HFFc6 (cell line): ENCODE measurements at regions not wholly inside any gene's neighbourhood (a gene's known extent, or its start where the extent isn't known, plus 50 kb on each side); places are given as distances from the start of the nearest gene placed in this dataset.

Experiments used
- DNase-seq: peaks from one replicate; pipeline ENCODE4 v3.0.0-alpha.2; 2018
- H3K27ac Mint-ChIP-seq: 2 replicates; pipeline ENCODE4 v1.8.0; 2020; ENCODE audit warnings: mild to moderate bottlenecking, mixed read lengths
- H3K27me3 Mint-ChIP-seq: 2 replicates; pipeline ENCODE4 v1.8.0; 2021; ENCODE audit warnings: mild to moderate bottlenecking, moderate library complexity, mixed read lengths; ENCODE audit not compliant: insufficient read depth
- H3K36me3 Mint-ChIP-seq: 2 replicates; pipeline ENCODE4 v1.8.0; 2021; ENCODE audit warnings: low read depth, mixed read lengths
- H3K4me1 Mint-ChIP-seq: 2 replicates; pipeline ENCODE4 v1.8.0; 2020; ENCODE audit warnings: low read depth, mixed read lengths
- H3K4me3 Mint-ChIP-seq: 2 replicates; pipeline ENCODE4 v1.8.0; 2020; ENCODE audit warnings: mild to moderate bottlenecking, moderate library complexity, mixed read lengths
- H3K9me3 Mint-ChIP-seq: 2 replicates; pipeline ENCODE4 v1.8.0; 2020; ENCODE audit warnings: mild to moderate bottlenecking, mixed read lengths
- TF ChIP-seq, protein P1 (sequence below): fragments of 200-600 bp; sonication (generic); IDR thresholded peaks from 2 replicates; pipeline ENCODE4 v1.5.0; 2021; ENCODE audit warnings: antibody characterized with exemption, mild to moderate bottlenecking

DNA sequence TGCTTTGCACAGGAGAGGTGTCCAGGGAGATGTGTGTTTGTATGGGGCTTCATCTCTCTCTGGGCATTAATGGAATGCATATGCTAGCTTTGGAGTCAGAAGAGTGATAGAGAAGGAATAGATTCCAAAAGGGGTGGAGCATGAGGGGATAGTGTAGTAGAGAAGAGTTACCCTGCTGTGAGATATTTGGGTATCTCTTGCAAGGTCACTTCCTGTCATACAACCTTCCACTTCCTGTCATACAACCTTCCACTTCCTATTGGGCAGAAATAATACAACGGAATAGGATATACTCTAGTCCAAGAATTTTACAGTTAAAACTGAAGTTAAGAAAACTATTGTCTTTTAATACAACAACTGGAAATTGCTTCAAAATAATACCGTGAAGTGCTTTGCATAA, 351.8 kb upstream of the FMN2 start:
- H3K4me3 Mint-ChIP-seq = no peak overlapping the region
- peaks cover 4% of the 10 kb centered on the region; the same call in 1 of the 2 replicates for H3K9me3 Mint-ChIP-seq
- H3K27ac Mint-ChIP-seq = no peak overlapping the region
- peaks cover 7% of the 10 kb centered on the region; the same call in 1 of the 2 replicates for H3K4me1 Mint-ChIP-seq
- H3K27me3 Mint-ChIP-seq = no peaks in the 10 kb centered on the region
- TF ChIP-seq, protein P1, sequence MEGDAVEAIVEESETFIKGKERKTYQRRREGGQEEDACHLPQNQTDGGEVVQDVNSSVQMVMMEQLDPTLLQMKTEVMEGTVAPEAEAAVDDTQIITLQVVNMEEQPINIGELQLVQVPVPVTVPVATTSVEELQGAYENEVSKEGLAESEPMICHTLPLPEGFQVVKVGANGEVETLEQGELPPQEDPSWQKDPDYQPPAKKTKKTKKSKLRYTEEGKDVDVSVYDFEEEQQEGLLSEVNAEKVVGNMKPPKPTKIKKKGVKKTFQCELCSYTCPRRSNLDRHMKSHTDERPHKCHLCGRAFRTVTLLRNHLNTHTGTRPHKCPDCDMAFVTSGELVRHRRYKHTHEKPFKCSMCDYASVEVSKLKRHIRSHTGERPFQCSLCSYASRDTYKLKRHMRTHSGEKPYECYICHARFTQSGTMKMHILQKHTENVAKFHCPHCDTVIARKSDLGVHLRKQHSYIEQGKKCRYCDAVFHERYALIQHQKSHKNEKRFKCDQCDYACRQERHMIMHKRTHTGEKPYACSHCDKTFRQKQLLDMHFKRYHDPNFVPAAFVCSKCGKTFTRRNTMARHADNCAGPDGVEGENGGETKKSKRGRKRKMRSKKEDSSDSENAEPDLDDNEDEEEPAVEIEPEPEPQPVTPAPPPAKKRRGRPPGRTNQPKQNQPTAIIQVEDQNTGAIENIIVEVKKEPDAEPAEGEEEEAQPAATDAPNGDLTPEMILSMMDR = no peak
- DNase-seq = no peak
- no peaks in the 10 kb centered on the region for H3K36me3 Mint-ChIP-seq

- no peak overlapping the region for H3K27ac Mint-ChIP-seq
- DNase-seq = no peak
- TF ChIP-seq, protein P1 = no peak
- no peaks in the 10 kb centered on the region for H3K36me3 Mint-ChIP-seq
- H3K9me3 Mint-ChIP-seq = peaks cover 4% of the 10 kb centered on the region; the same call in 1 of the 2 replicates
- H3K4me1 Mint-ChIP-seq = peaks cover 7% of the 10 kb centered on the region; the same call in 1 of the 2 replicates
- H3K4me3 Mint-ChIP-seq = no peak overlapping the region
- no peaks in the 10 kb centered on the region for H3K27me3 Mint-ChIP-seq
These were observed 349.1 kb upstream of the FMN2 start for GRCh38 chr1:239742416-239743109.

- H3K4me1 Mint-ChIP-seq = peaks cover 13% of the 10 kb centered on the region; the same call in 1 of the 2 replicates
- H3K9me3 Mint-ChIP-seq = peaks cover 4% of the 10 kb centered on the region; the same call in 1 of the 2 replicates
- TF ChIP-seq, protein P1 = no peak
- no peak overlapping the region for H3K4me3 Mint-ChIP-seq
- DNase-seq = no peak
- no peaks in the 10 kb centered on the region for H3K27me3 Mint-ChIP-seq
- no peak overlapping the region for H3K27ac Mint-ChIP-seq
- H3K36me3 Mint-ChIP-seq = no peaks in the 10 kb centered on the region
These were observed 346.8 kb upstream of the FMN2 start for GRCh38 chr1:239744851-239745250.

GRCh38 chr1:239755107-239755912, 336.4 kb upstream of the FMN2 start:
- no peak overlapping the region for H3K4me3 Mint-ChIP-seq
- no peak for DNase-seq
- TF ChIP-seq, protein P1 = no peak

GRCh38 chr1:239757716-239758115, 334.0 kb upstream of the FMN2 start:
- H3K27me3 Mint-ChIP-seq = no peaks in the 10 kb centered on the region; the same call in 1 of the 2 replicates

More at GRCh38 chr1:239755107-239755912, 336.4 kb upstream of the FMN2 start:
- Mint-ChIP-seq H3K27me3 (no peaks in the 10 kb centered on the region; the same call in 1 of the 2 replicates), H3K36me3 (peaks cover 10% of the 10 kb centered on the region; the same call in 1 of the 2 replicates), H3K4me1 (no peaks in the 10 kb centered on the region; the same call in 1 of the 2 replicates), H3K27ac (no peak overlapping the region), H3K9me3 (peaks cover 7% of the 10 kb centered on the region)

More at GRCh38 chr1:239757716-239758115, 334.0 kb upstream of the FMN2 start:
- TF ChIP-seq, protein P1 = no peak
- H3K36me3 Mint-ChIP-seq = peaks cover 5% of the 10 kb centered on the region; the same call in 1 of the 2 replicates
- H3K4me1 Mint-ChIP-seq = peaks cover 5% of the 10 kb centered on the region; the same call in 1 of the 2 replicates
- no peak for DNase-seq
- H3K27ac Mint-ChIP-seq = no peak overlapping the region
- peaks cover 8% of the 10 kb centered on the region for H3K9me3 Mint-ChIP-seq
- H3K4me3 Mint-ChIP-seq = no peak overlapping the region
